Psoas muscle (tissue), 7 donors: ENCODE measurements at regions not wholly inside any gene's neighbourhood (a gene's known extent, or its start where the extent isn't known, plus 50 kb on each side); places are given as distances from the start of the nearest gene placed in this dataset.

Source experiments
- ATAC-seq, 4 donors: fragments of 200-7000 bp; cut with Tn5 transposase; one replicate each; pipeline ENCODE4 v1.9.1; 2020; ENCODE audit warnings: moderate library complexity in 3 of 4, mild to moderate bottlenecking in 2 of 4
- DNase-seq, 2 donors: peaks; one replicate each; pipeline ENCODE4 v3.0.0-alpha.2; 2020
- H3K27ac ChIP-seq: fragments of 200-600 bp; one replicate; pipeline ENCODE4 v1.8.0; 2022
- H3K27me3 ChIP-seq, 3 donors: fragments of 200-600 bp in 1 of 3; one replicate each; pipeline versions ENCODE4 v1.6.1 to v1.8.0; 2013 to 2022; ENCODE audit warnings: low read length in 2 of 3, mild to moderate bottlenecking in 2 of 3, moderate library complexity in 1 of 3; ENCODE audit not compliant: insufficient read depth in 3 of 3
- H3K36me3 ChIP-seq, 2 donors: fragments of 200-600 bp in 1 of 2; one replicate each; pipeline versions ENCODE4 v1.6.1 to v1.8.0; 2013 to 2022; ENCODE audit warnings: low read depth in 1 of 2, mild to moderate bottlenecking in 1 of 2, moderate library complexity in 1 of 2; ENCODE audit not compliant: insufficient read depth in 1 of 2
- H3K4me1 ChIP-seq: fragments of 200-600 bp; one replicate; pipeline ENCODE4 v1.8.0; 2022
- H3K4me3 ChIP-seq: fragments of 200-600 bp; one replicate; pipeline ENCODE4 v1.8.0; 2022; ENCODE audit warnings: mild to moderate bottlenecking
- H3K9me3 ChIP-seq: fragments of 200-600 bp; one replicate; pipeline ENCODE4 v1.8.0; 2022
- WGBS, 3 donors: extraction: QIAGEN DNeasy Blood & Tissue Kit; methylation state at CpG; one replicate each; pipeline versions ENCODE4 v1.1.6 to v1.1.7; 2013; 5-methylcytosine and 5-hydroxymethylcytosine counted together
- intact Hi-C, 2 donors: fragments of 100-400 bp; cut with DNase I; formaldehyde crosslinking; loops; one replicate each; pipeline versions ENCODE4 v1.11.0 to v1.14.2; 2022
- TF ChIP-seq, protein P1 (sequence below): fragments of 200-600 bp; IDR thresholded peaks from one replicate; pipeline ENCODE4 v1.8.0; 2022; ENCODE audit warnings: antibody characterized with exemption
- donor health status: healthy with polysubstance abuse.
- donor health status: DM: no; HTN: no; CAD: no; lungs with moderate emphysema.
- donor health status: Bipolar disorder and iron deficiency.
- donor health status: healthy.
- donor health status: DM: yes; HTN: yes; CAD: no.
- donor health status: DM: no; HTN: no; CAD: no.
- donor health status: DM: yes; HTN: yes; CAD: no.

GRCh38 chr10:52903397-52903938, 130.9 kb upstream of the MBL2 start:
- TF ChIP-seq, protein P1, sequence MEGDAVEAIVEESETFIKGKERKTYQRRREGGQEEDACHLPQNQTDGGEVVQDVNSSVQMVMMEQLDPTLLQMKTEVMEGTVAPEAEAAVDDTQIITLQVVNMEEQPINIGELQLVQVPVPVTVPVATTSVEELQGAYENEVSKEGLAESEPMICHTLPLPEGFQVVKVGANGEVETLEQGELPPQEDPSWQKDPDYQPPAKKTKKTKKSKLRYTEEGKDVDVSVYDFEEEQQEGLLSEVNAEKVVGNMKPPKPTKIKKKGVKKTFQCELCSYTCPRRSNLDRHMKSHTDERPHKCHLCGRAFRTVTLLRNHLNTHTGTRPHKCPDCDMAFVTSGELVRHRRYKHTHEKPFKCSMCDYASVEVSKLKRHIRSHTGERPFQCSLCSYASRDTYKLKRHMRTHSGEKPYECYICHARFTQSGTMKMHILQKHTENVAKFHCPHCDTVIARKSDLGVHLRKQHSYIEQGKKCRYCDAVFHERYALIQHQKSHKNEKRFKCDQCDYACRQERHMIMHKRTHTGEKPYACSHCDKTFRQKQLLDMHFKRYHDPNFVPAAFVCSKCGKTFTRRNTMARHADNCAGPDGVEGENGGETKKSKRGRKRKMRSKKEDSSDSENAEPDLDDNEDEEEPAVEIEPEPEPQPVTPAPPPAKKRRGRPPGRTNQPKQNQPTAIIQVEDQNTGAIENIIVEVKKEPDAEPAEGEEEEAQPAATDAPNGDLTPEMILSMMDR = no peak
- H3K4me3 ChIP-seq = no peak overlapping the region
- no peaks in the 10 kb centered on the region for H3K9me3 ChIP-seq
- no peaks in the 10 kb centered on the region for H3K36me3 ChIP-seq
- 30 to 54% (median 53%) methylated on average over 3 of the region's 3 CpGs for WGBS, 3 donors
- intact Hi-C loops = no loop called here
- no peak for DNase-seq
- no peak overlapping the region for H3K27ac ChIP-seq
- H3K27me3 ChIP-seq = no peaks in the 10 kb centered on the region
- ATAC-seq = no peak
- no peaks in the 10 kb centered on the region for H3K4me1 ChIP-seq

DNA sequence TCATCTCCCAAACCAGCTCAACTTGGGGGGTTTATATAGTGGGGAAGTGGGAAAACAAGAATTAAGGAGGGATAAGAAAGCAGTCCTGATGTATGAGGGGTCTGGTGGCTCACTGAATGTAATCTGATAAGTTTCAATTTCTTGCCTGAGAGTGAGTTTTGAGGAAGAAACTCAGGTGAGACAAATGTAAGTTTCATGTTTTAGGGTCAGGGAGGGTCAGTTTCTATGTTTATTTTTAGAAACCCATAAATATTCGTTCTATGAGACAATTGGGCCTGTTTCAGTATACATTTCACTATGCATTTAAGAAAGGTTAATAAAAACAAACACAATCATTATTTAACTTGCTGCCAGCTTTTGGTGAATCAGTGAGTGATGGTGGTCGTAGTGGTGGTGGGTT, 128.0 kb upstream of the MBL2 start:
- Histone ChIP-seq H3K4me3 (no peak overlapping the region), H3K27ac (no peak overlapping the region), H3K36me3 (no peaks in the 10 kb centered on the region), H3K27me3 (no peaks in the 10 kb centered on the region), H3K4me1 (no peaks in the 10 kb centered on the region), H3K9me3 (no peaks in the 10 kb centered on the region)
- intact Hi-C loops = no loop called here
- 25 to 30% (median 26%) methylated on average over 2 of the region's 2 CpGs for WGBS, 3 donors
- ATAC-seq (no peak), DNase-seq (no peak)
- TF ChIP-seq, protein P1 = no peak

GRCh38 chr10:52897162-52897561, 124.6 kb upstream of the MBL2 start:
- no peaks in the 10 kb centered on the region for H3K27me3 ChIP-seq
- intact Hi-C loops = no loop called here
- no peak for ATAC-seq
- no peaks in the 10 kb centered on the region for H3K4me1 ChIP-seq
- H3K27ac ChIP-seq = no peak overlapping the region
- no peaks in the 10 kb centered on the region for H3K9me3 ChIP-seq
- H3K4me3 ChIP-seq = no peak overlapping the region
- DNase-seq = no peak
- TF ChIP-seq, protein P1 = no peak
- no peaks in the 10 kb centered on the region for H3K36me3 ChIP-seq

DNA sequence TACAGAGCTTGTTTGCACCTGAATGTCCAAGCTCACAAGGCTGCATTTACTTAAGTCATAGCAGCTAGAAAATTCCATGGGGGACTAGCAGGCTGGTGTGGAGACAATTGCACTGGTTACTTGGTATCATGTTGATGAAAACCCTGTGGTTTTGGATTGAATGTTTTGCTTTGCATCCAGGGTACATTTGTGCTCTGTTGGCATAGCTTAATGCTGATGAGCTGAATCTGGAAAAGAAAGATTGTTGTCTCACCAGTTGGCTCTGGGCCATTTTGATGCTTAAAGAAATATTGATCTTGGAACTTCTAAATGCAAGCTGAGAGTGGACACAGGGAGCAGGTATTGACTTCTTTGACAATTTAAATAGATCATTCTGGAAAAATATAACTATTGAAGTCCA, 122.5 kb upstream of the MBL2 start:
- no peaks in the 10 kb centered on the region for H3K36me3 ChIP-seq
- no peak for ATAC-seq
- no peaks in the 10 kb centered on the region for H3K4me1 ChIP-seq
- no peak for DNase-seq
- intact Hi-C loops = no loop called here
- no peak overlapping the region for H3K27ac ChIP-seq
- H3K27me3 ChIP-seq = no peaks in the 10 kb centered on the region
- H3K4me3 ChIP-seq = no peak overlapping the region
- H3K9me3 ChIP-seq = no peaks in the 10 kb centered on the region
- TF ChIP-seq, protein P1 = no peak

DNA sequence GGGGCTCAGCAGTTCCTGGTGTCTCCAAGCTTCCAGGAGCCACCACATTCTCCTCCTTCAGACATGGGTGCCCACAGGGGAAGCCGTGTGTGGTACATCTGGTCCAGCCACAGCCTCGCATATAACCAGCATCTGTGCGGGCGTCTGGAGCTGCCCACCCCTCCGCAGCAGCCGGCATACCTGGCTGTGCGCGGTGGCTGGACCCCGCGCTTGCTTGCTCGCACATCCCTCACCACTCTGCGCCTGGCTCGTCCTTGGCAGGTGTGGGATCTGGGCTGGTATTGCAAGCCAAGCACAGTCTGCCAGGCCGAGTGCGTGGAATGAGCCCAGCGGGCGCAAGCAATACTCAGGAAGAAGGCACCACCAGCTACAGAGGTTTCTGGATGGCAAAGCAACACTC, 117.7 kb upstream of the MBL2 start:
- DNase-seq = no peak
- no peak for ATAC-seq

More for the DNA sequence above, 117.7 kb upstream of the MBL2 start:
- Histone ChIP-seq H3K27ac (no peak overlapping the region), H3K4me1 (no peaks in the 10 kb centered on the region), H3K27me3 (no peaks in the 10 kb centered on the region), H3K4me3 (no peak overlapping the region), H3K36me3 (no peaks in the 10 kb centered on the region), H3K9me3 (no peaks in the 10 kb centered on the region)
- TF ChIP-seq, protein P1 = no peak
- intact Hi-C loops = no loop called here
- 84 to 93% (median 93%) methylated on average over 17 of the region's 17 CpGs for WGBS, 3 donors
